Cerebellar cortex (tissue), 1 donor: ENCODE measurements at regions not wholly inside any gene's neighbourhood (a gene's known extent, or its start where the extent isn't known, plus 50 kb on each side); places are given as distances from the start of the nearest gene placed in this dataset.
"Not testable (repeated sequence)": the region's sequence is repeated elsewhere in the genome, so short reads cannot be mapped to it uniquely, and the experiment has no call there.

Experiments used
- DNase-seq: peaks from one replicate; pipeline ENCODE4 v3.0.0-alpha.2; 2015; ENCODE audit warnings: low spot score

DNA sequence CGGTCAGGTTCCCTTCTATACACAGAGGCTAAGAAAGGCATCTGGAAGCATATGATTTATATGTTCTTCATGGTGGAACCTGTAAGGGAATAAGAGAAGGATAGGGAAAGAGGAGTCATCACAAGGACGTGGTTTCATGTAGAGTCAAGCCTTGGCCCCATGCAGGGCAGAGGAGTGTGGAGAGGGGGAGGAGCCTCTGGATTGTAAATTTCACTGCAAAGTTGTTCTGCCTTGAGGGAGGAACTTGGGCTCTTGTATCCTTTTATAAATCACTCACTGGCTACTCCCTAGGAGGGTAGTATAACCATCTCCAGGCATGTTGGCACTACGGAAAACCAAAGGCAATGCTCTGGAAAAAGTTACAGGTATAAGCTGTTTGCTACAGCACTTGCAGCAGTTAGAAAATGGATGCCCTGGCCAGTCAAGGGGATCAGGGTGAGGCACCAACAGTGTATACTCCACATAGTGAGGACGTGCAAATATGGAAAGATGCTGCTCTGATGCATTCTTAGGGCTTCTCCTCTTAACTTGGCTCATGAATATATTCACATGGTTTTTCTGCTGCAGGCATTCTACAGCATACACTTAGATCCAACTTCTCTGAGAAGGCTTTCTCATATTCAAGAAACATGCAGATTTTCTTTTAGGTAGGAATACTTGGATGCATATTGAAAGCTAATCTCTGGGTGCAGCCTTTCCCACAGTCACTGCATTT is 60.3 kb upstream of the ZNF81 start:
- DNase-seq: no peak

- DNase-seq: no peak
Measured at GRCh38 chrX:47772764-47773163, 63.9 kb upstream of the ZNF81 start.

- no peak for DNase-seq
Measured at GRCh38 chrX:47771473-47771872, 65.2 kb upstream of the ZNF81 start.

DNA sequence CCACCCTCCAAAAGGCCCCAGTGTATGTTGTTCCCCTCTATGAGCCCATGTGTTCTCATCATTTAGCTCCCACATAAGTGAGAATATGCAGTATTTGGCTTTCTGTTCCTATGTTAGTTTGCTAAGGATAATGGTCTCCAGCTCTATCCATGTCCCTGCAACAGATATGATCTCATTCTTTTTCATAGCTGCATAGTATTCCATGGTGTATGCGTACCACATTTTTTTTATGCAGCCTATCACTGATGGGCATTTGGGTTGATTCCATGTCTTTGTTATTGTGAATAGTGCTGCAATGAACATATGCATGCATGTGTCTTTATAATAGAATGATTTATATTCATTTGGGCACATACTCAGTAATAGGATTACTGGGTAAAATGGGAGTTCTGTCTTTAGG is 73.9 kb upstream of the ZNF81 start:
- DNase-seq: not testable (repeated sequence)

DNA sequence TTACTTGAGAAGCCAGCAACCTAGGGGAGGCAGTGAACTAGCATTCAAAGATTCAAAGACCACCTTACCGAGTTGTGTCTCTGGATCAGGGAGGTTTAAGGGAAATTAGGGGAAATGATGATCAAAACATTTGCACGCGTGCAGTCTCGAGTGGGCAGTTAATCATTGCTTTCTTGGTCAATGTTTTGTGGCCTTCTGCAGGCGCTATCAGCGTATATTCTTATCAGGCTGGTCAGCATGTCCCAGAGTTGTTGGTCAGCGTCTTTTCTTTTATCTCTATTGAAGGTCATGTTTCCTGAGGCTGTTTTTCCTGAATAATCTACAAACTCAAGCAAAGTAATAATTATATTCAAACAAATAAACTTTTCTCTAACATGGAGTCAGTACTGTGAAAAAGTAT is 84.0 kb upstream of the ZNF81 start:
- DNase-seq: no peak

- DNase-seq: no peak
Measured at GRCh38 chrX:47751670-47752069, 85.0 kb upstream of the ZNF81 start.

DNA sequence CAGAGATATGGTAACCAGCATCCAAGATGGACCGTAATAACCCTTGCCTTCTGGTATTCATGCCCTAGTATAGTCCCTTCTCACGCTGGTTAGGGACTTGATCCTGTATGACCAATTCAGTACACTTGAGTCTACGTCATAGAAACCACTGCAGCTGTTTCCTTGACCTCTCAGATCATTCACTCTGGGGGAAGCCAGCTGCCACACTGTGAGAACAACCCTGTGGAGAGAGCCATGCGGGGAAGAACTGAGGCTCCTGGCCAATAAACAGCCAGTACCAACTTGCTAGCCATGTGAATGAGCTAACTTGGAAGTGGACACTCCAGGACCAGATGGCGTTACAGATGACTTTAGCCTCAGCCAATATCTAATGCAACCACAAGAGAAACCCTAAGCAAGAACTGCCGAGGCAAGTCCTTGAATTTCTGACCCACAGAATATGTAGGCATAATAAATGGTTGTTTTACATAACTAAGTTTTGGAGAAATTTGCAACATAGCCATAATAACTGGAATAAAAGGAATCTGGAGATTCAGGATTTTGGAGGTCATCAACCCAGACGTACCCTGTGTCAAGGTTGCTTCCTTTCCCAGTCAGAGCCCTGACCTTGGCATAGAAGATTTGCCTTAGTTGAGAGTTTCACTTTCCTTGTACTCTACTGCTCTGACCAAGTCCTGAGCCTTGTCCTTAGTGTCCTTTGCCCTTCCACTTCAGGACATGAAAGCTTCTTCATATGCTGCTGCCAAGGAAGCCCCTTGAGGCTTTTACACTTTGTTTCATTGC is 87.3 kb upstream of the ZNF81 start:
- peak; percentile 82 for DNase-seq

DNA sequence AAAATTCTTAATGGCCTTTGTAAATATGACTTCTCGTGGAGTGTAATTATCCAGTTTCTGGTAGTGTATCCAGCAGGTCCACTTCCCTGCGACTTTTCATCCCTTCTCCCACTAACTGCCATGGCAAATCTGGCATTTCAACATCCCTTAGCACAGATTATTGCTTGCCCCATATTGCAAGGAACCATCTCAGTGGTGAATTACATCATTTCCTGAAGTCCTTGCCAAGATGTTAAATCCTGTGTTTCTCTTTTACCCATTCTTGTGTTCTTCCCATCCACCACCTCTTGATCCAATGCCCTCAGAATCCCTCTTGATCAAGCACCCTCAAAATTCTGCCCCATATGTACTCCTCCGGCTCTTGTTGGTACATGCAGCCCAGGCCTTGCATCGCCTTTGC is 88.1 kb upstream of the ZNF81 start:
- DNase-seq: no peak

GRCh38 chrX:47746446-47746845 is 87.5 kb upstream of the UXT start:
- DNase-seq: no peak

DNA sequence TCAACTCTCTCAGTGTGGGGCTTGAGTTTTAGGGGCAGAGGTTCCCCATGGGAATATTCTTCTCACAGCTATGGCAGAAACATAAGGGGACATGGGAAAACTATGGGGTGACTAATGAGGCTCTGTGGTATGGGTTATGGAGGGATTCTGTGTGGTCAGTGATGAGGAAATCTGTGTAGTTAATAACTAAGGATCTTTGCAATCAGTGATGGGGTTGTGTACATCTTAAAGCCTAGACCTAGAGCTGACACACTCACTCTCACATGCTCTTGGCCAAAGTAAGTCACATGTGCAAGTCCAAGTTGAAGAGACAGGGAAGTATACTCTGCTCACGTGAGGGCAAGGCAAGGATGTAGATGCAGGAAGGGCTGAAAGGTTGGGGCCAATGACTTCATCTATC is 86.4 kb upstream of the UXT start:
- DNase-seq: no peak

GRCh38 chrX:47743504-47743903 is 84.5 kb upstream of the UXT start:
- DNase-seq: no peak

- not testable (repeated sequence) for DNase-seq
Measured at GRCh38 chrX:47738870-47739269, 79.9 kb upstream of the UXT start.

DNA sequence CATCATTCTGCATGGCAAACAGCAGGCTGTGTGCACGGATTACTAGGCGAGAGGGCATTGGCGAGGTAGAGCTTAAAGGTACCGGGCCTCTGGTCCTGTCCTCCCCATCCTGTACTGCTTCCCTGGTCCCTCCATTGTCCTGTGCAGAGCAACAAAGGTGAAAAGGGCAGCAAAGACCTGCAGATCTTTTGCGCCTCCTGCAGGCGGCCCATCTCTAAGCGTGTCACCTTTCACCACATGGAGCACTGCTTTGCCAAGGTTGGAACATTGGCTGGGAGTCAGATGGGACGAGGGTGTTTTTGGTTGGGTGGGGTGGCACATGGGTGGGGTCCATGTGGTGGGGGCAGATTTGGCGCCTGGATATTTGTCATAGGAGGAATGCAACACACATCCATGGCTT is 64.7 kb upstream of the UXT start:
- no peak for DNase-seq

DNA sequence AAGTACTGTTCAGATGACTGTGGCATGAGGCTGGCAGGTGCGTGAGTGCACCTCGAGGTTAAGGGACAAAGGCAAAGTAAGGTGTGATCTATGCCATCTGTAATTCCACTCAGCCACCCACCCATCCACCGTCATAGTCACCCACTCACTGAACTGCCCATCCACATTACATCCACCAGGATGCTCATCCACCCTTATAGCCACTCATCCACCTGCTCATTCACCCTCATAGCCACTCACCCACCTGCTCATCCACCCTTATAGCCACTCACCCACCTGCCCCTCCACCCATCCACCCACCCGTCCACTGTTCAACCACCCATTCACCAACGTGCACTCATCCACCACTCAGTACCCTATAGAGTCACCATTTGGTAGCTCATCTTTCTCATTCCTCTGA is 64.1 kb upstream of the UXT start:
- no peak for DNase-seq

DNA sequence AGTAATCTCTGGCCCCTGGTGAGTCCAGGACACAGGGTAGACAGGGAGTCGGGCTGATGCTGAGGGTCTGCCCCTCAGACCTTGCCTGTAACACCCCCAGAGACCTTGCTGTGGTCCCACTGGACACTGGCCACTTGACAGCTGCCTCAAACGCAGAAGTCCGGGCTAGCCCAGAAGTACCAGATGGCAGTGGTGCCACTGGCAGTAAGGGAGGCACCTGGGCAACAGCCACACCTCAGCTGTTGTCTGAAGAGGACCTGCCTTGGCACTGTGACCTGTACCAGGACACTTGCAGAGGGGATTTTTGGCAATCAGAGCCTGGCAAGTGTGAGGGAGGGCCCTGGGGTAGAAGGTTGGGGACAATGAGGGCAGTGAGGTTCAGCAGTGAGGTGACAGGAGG is 63.3 kb upstream of the UXT start:
- DNase-seq: no peak

- not testable (repeated sequence) for DNase-seq
Measured at GRCh38 chrX:47715078-47715477, 56.1 kb upstream of the UXT start.

DNA sequence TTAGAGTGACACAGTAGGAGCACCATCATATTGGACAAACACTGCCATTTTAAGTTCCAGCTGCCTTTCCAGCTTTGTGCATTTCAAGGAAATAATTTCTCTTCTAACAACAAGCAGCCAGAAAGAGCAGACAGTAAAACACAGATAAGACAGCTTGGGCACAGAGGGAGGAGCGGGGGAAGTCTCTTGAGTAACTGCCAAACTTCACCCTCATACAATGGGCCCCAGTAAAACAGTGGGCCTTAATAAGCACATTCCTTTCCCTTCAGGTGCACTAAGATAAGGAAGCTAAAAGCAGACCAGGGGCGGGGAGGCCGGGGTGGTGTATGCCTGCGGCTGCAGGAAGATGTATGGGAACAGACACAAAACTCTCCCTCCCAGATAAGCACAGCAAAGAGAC is 53.7 kb upstream of the UXT start:
- not testable (repeated sequence) for DNase-seq

GRCh38 chrX:47710252-47710651 is 51.3 kb upstream of the UXT start:
- DNase-seq: no peak
